ENCODE measurements at regions not wholly inside any gene's neighbourhood (a gene's known extent, or its start where the extent isn't known, plus 50 kb on each side); places are given as distances from the start of the nearest gene placed in this dataset.

DNA sequence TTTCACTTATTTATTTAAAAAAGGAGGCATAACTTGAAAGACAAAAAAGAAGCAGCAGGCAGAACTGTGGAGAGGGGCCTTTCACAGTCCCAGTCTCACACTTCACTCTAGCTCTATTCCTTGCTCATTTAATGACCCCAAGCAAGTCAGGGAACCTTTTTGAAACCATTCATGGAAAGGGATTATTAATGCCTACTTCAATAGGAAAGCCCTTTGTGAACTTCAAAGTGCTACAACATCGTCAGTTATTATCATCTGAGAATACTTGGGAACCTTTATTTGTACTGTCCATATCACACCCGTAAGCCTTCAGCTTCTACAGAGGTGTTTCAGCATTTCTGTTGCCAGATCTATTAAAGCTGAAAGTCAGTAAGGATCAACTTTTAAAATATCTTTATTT is 320.2 kb downstream of the TMEM161B start:
- DNase-seq (ENCODE audit: low read depth), result no peak
- TF ChIP-seq, protein P1, sequence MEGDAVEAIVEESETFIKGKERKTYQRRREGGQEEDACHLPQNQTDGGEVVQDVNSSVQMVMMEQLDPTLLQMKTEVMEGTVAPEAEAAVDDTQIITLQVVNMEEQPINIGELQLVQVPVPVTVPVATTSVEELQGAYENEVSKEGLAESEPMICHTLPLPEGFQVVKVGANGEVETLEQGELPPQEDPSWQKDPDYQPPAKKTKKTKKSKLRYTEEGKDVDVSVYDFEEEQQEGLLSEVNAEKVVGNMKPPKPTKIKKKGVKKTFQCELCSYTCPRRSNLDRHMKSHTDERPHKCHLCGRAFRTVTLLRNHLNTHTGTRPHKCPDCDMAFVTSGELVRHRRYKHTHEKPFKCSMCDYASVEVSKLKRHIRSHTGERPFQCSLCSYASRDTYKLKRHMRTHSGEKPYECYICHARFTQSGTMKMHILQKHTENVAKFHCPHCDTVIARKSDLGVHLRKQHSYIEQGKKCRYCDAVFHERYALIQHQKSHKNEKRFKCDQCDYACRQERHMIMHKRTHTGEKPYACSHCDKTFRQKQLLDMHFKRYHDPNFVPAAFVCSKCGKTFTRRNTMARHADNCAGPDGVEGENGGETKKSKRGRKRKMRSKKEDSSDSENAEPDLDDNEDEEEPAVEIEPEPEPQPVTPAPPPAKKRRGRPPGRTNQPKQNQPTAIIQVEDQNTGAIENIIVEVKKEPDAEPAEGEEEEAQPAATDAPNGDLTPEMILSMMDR (IDR thresholded peaks at IDR 0.05; ENCODE audit: insufficient read depth, low read depth, low read length, missing control alignments), result no peak
- H3K4me3 ChIP-seq (ENCODE audit: low read length), result no peak overlapping the region

DNA sequence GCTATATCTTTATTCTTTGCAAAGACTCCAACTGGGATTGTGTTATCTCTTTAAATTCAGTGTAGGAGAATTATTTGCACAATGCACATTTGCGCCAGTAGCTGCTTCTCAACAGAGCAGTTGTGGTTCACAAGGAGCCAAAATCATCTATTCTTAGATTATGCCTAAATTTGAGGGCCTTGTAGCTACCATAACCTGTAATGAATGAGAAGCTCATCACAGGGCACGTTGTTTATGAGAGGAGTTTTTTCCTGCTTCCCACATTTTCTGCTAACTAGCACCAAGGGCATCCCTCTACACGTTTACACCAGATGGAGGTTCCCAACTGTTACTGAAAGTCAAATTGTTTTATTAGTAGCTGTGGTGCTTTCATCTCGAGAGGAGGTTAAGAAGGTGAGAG is 322.4 kb downstream of the TMEM161B start:
- no peak for DNase-seq (ENCODE audit: low read depth)
- TF ChIP-seq, protein P1 (IDR thresholded peaks at IDR 0.05; ENCODE audit: insufficient read depth, low read depth, low read length, missing control alignments), result no peak
- H3K4me3 ChIP-seq (ENCODE audit: low read length), result no peak overlapping the region

DNA sequence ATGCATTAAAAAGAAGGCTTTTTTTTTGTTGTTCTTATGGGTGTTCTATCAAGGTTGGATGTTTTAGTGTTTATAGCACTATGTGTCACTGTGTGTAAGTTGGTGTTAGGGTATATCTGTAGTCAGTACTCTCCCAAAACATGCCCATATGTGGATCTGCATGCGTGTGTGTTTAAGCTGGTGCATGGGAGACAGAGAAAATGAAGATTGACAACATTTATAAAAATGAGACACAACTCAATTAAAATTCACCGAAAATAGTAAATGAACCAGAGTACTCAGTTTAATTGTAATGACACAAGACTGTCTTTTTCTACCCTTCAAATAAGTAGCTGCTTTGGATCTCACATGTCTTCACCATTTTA is 323.4 kb downstream of the TMEM161B start:
- DNase-seq (ENCODE audit: low read depth), result no peak
- no peak overlapping the region for H3K4me3 ChIP-seq (ENCODE audit: low read length)
- TF ChIP-seq, protein P1 (IDR thresholded peaks at IDR 0.05; ENCODE audit: insufficient read depth, low read depth, low read length, missing control alignments), result no peak

DNA sequence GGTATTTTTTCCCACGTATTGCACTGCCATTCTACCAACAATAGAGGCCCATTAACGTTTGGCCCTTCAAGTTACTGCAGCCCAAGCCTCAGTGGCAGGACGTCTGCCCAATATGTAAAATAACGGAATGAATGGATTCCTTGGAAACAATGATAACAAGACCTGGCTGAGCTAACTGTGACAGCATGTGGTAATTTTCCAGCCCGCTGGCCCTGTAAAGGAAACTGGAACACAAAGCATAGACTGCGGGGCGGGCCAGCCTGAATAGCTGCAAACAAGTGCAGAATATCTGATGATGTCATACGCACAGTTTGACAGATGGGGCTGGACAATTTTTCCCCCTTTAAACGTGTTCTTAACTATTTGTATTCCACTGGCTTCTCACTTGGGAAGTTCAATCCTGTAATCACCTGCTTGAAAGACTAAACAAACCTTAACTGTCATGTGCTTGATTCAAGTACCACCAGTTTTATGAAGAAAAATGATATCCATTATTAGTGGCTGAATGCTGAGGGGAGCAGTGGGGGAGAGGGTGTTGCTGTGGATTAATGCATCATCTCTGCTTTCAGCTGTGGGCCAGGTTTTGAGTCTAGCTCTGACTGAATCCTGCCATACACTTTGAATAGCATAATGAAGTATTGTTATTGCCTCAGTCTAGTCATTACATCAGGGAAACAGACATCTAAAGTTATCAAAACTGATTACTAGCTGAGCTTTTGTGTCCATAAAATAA is 323.9 kb downstream of the TMEM161B start:
- H3K4me3 ChIP-seq (ENCODE audit: low read length), result no peak overlapping the region
- TF ChIP-seq, protein P1 (IDR thresholded peaks at IDR 0.05; ENCODE audit: insufficient read depth, low read depth, low read length, missing control alignments), result no peak
- no peak for DNase-seq (ENCODE audit: low read depth)

DNA sequence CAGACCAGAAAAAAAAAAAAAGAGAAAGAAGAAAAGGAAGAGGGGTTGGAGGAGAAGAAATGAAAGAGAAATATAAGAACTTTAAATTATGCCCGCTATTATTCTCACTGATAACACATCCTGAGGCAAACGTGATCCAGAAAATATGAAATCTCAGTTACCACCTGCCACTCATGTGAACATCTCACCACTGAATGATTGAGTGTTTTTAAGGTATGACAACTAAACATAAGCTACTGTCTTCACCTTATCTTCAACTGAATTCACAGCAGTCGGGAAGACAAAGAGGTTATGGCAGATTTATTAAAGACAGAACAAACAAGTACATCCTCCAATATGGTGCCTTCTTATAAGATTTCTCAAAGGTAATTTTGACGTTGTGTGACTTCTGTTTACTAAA is 327.9 kb downstream of the TMEM161B start:
- H3K4me3 ChIP-seq (ENCODE audit: low read length), result no peak overlapping the region
- TF ChIP-seq, protein P1 (IDR thresholded peaks at IDR 0.05; ENCODE audit: insufficient read depth, low read depth, low read length, missing control alignments), result no peak
- no peak for DNase-seq (ENCODE audit: low read depth)

DNA sequence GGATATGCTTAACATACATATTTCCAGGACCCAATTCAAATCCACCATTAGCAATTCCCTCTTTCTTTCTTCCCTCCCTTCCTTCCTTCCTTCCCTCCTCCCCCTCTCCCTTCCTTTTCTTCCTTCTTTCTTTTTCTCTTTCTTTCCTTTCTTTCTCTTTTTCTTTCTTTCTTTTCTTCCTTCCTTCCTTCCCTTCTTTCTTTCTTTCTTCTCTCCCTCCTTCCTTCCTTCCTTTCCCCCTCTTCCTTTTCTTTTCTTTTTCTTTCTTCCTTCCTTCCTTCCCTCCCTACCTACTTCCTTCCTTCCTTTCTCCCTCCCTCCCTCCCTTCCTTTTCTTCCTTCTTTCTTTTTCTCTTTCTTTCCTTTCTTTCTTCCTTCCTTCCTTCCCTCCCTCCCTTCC is 332.0 kb downstream of the TMEM161B start:
- H3K4me3 ChIP-seq (ENCODE audit: low read length), result no peak overlapping the region
- TF ChIP-seq, protein P1 (IDR thresholded peaks at IDR 0.05; ENCODE audit: insufficient read depth, low read depth, low read length, missing control alignments), result no peak
- no peak for DNase-seq (ENCODE audit: low read depth)

DNA sequence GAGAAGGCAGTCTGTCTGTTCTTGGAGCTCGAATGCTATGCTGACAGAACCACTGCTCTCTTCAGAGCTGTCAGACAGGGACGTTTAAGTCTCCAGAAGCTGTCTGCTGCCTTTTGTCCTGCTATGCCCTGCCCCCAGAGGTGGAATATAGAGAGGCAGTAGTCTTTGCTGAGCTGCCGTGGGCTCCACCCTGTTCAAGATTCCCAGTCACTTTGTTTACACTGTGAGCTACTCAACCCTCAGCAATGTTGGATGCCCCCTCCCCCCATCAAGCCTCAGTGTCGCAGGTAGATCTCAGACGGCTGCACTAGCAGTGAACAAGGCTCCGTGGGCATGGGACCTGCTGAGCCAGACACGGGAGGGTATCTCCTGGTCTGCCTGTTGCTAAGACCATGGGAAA is 344.2 kb downstream of the TMEM161B start:
- no peak overlapping the region for H3K4me3 ChIP-seq (ENCODE audit: low read length)
- peak; percentile 24 for DNase-seq (ENCODE audit: low read depth)
- TF ChIP-seq, protein P1 (IDR thresholded peaks at IDR 0.05; ENCODE audit: insufficient read depth, low read depth, low read length, missing control alignments), result no peak
